Activated CD8-positive, alpha-beta memory T cell treated with anti-CD3 and anti-CD28 coated beads for 4 hours (primary cell): ENCODE measurements at regions not wholly inside any gene's neighbourhood (a gene's known extent, or its start where the extent isn't known, plus 50 kb on each side); places are given as distances from the start of the nearest gene placed in this dataset.
A peak's percentile ranks its signal among the peaks of the same experiment; 100 is the strongest.

ENCODE experiments used
- DNase-seq, 2 donors: peaks; one replicate each; pipeline ENCODE4 v3.0.0-alpha.2; 2020; ENCODE audit warnings: low read depth in 2 of 2

DNA sequence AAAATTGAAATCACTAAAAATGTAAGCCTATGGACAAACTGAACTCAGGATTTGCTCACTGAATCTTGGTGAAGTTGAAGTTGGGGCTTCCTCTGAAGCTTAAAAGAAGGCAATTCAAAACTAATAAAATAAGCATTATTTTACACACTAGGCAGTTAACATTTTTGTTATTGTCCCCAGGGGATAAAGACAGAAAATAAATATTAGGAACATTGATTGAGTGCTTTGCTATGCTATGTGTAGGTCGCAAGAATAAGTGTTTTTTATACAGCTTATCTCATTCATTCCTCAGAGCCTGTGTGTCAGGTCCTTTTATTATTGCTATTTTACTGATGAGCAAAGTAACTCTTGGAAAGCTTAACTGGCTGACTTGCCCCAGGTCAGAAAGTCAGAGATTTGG, 82.2 kb downstream of the ZNF608 start:
- DNase-seq, result no peak

DNA sequence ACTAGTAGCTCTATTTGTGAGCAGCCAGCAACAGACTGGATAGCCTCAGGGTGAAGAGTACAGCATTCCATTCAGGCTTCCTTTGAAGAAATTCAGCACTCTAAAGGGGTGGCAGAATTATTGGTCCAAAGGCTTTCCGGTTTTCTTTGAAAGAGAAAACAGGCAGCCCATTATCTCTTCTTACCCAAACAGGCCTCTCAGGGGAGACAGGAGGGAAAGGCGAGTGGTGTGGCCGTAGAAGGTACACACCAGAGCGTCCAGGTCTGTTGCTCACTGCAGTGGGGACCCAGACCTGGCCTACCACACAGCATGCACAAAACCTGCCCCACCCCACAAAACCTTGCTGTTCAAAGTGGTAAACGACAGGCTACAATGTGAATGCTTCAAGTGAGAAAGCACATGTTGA, 83.3 kb downstream of the ZNF608 start:
- no peak for DNase-seq

DNA sequence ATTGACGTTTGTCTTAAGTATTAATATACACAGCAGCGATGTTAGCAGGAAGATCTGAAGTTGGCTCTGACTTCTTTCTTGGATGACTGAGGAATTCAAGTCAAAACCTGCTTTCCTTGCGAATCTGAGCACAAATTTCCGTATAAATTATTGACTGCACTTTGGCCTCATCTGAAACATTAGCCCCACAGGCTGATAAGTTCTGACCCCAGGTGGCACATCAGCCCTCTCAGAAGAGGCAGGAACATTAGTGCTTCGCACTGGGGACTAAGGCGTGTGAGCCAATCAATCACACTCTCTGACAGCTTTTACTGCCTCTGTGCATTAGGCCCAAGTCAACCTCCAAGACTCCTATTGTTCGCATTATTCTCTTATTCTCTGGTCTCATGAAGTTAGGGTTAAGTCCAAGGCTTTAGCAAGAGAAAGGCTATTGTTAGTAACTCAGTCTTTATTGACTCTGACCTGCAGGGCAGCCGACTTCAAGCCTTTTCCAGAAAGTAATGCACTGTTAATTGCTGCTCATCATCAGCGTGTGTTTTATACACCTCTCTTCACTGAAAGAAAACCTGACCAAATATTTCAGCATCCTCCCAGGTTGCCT, 84.2 kb downstream of the ZNF608 start:
- DNase-seq, result no peak

DNA sequence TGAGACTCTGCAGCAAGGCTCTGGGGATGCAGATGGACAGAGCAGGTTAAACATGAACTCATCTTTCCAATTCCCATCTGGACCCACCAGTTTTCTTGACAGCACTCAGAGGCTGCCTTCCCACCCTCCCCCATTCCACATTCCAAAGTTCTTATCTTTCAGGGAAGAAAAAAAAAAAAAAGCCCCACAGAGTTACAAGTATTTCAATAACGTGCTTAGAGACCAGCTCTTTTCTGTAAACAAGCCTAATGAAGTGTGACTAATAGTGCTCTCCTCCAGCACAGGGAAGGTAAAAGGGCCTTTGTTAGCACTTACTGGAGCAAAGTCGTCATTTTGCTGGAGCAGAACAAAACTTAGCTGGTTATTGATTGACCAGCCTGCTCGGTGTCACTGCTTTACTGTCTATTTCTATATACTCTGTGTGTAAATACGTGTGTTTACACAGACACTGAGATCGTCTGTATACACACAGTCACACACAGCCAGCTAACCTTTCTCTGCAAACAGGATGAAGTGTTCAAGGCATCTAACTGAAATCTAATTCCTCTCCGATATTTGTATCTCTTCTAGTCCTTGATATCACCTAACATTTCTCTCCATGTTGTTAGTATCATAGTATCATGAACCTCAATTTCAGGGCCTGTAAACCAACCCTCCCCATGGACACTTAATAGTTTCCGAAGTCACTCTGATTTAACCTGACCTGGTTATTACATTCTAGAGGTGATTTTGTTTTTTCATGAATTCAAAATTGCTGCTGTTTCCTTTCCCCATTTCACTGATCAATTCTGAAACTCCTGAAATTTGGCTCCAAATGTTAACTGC, 84.9 kb downstream of the ZNF608 start:
- DNase-seq, result no peak

DNA sequence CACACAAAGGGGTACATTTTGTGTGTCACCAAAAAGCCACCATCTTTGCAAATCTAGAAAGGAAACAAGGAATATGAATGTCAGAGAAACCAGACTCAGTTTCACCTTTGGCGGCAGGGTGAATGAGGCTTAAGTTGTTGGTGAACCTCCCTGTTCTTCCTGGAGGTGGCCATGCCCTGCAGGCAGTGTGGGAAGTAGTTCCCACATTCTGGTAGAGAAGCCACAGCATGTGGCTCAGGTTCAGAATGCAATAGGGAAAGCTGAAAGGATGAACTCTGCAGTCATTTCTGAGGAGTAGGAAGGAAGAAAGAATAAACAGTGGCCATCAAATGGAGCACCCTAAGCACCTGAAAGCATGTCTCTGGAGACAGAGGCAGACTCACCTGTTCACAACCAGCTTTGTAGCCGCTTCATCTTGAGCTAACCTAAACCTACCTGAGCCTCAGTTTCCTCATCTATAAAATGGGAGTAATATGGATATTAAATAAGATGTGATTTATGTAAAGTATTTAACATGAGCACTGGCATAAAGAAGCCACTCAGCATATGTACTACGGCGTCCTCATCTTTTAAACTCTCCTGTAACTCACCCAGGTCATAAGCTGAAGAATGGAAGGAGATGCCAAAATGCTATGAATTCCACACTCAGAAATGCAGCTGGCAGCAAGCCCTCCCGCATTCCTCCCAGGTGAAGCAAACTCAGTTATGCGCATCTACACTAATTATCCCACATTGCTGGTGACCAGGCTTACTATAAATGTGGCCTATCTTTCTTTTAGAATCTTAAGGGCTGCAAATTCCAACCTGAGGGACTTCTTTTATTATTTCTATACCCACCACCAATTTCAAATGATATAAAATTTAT, 86.0 kb downstream of the ZNF608 start:
- no peak for DNase-seq

DNA sequence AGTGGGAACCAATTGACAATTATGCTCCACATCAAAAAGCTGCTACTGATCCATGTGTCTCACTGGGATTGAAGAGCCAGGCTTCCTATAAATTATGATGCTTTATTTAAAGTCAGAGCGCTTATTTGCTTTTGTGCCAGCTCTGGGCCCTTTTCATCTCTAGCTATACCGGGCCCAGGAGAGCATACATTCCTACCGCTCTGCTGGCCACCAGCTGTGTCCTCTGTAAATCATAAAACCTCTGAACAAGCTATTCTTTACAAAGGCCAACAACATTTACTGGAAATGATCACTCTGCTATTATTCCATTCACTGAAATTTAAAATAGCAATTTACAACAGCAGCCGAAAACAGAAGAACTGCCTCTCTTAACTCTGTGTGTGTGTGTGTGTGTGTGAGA, 86.6 kb downstream of the ZNF608 start:
- DNase-seq, result no peak

DNA sequence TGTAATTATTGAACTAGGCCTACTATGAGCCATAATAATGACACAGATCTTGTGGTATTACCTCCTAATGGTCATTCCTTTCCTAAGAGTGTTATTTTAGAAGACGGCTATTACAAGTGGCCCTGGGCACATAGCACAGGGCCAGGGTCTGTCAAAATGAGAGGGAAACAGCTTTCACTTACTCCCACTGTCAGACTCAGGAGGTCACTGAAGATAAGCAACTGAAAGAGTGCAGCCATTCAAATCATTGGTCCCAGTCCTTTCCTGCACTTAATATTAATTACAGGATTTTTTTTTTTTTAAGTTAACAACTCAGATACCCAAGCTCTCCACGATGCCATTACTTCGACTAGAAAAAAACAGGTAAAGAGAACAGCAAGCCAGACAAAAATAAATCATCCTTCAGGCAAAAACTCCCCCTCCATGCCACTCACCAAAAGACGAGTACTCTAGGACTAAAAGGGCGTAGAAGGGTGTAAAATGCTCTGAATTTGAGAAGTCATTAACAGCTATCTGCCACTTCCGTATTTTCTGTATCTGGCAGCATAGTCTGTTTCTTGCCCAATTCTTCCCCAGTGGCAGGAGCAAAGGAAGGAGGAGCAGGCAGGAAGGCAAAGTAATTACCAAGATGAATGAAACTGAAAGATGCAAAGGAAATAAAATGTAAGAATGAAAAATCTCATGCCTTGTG, 87.4 kb downstream of the ZNF608 start:
- DNase-seq, result no peak

DNA sequence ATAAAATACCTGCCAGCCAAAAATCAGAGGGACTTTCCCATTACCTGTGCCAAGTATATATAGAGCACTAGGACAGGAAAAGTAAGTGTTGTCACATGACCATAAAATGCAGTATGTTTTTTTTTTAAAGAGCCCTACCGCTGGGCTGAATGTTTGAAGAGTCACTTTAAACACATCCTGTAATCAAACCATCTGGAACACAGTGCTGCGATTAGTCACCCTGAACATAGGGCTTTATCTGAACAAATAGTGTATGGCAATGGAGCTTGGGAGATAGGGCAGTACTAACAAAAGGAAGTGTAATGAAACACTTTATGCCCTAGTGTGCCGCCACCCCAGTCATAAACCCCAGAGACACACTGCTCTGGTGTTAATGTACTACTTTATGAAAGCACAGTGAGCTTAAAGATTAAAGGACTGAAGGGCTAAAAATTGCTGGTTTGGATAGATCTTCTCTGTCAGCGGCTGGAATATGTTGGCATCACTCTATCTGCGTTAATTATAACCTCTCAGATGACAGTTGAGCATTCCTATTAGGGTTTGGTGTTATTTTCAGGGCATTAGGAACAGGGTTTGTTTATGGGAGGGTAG, 90.4 kb downstream of the ZNF608 start:
- no peak for DNase-seq

DNA sequence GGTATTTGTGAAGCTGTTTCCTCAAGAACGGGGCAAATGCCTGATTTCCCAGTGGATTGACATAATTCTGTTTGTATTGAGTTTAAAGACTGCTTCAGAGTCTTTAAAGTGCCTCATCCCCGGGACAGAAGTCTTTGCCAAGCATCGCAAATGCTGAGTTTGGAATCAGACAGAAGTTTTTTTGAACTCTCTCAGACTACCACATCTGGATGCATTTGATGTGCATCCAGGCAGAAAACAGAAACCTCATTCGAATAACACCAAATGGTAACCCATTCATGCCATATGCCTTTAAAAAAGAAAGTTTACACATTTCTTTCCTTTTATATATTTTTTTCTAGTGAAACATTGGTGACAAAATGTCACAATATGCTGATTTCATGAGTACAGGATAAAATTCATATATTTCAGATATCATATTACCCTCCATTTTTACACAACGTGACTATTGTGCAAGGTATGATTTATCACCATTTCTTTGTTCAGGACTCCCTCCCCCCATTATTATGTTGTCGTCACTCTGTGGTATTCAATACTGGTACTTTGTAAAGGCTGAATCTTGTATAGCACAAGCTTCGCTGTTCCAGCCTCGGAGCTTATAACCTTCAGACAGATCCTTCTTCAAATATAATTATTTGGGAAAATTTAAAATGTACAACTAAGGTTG, 91.1 kb downstream of the ZNF608 start:
- DNase-seq, result no peak

DNA sequence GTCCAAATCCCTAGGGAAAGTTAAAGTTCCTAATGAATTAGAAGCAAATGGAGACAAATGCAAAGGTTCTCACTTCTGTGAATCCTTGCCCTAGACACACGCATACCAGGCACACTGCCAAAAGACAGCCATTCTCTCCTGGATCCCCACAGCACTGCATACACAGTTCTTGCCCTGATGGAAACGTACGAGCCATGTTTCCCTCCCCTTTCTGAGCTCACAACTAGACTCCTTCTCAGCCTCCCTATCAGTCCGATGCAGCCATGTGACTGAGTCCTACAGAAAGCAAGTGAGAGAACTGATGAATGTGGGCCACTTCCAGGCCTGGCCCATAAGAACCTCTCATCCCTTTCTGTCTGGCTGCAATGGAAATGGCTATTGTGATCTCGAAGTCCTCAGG, 92.0 kb downstream of the ZNF608 start:
- DNase-seq, result no peak

DNA sequence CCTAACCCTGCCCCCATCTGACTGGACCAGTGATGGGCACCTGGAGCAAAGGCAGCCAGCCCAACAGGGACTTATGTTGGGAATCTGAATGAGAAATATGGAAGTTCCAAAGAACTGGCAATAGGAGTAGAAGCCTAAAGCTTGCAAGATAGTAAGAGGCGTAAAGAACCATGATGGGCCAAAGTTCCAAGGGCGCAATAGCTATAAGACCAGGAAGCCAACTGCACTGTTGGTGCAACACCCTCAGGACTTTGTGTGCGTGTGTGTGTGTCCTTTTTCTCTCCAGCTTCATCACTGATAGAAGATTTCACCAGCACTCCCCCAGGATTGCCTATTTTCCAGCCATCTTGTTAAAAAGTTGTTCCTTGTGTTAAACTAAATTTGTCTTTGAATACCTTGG, 92.8 kb downstream of the ZNF608 start:
- no peak for DNase-seq

DNA sequence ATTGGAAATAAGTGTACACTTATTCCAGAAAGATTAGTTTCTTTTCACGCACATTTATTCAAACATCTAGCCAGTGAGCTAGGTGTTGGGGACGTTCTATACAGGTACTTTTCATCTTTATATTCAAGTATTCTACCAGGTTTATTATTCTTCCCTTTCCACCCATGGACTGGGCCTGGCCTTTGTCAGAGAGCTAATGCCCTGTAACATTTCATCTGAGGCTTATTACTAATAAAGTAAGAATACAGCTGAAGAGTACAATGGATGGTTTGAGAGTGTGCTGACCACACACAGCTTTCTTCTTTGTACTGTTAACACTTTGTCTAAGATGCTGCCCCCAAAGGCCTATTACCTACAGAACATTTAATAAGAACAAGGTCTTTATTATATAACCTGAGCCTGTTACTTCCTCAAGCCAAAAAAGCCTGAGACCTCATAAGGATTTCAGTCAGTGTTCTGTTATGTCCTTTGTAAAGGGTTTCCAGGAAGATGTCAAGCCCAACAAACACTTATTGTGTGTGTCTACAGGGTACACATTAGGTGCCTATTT, 93.5 kb downstream of the ZNF608 start:
- DNase-seq, result no peak

DNA sequence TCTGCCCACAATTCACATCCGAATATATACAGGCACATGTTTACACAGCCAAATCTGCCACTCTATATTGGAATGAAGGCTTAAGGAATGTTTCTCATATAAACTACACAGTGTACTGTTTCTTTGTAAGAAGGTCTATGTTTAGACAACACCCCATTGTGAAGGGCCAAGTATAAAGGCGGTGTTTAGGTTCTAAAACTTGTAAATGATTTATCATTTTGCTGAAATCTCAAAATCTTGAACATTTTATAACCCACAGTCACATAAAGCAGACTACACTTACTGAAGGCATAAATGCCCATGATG, 94.0 kb downstream of the ZNF608 start:
- DNase-seq, result no peak

DNA sequence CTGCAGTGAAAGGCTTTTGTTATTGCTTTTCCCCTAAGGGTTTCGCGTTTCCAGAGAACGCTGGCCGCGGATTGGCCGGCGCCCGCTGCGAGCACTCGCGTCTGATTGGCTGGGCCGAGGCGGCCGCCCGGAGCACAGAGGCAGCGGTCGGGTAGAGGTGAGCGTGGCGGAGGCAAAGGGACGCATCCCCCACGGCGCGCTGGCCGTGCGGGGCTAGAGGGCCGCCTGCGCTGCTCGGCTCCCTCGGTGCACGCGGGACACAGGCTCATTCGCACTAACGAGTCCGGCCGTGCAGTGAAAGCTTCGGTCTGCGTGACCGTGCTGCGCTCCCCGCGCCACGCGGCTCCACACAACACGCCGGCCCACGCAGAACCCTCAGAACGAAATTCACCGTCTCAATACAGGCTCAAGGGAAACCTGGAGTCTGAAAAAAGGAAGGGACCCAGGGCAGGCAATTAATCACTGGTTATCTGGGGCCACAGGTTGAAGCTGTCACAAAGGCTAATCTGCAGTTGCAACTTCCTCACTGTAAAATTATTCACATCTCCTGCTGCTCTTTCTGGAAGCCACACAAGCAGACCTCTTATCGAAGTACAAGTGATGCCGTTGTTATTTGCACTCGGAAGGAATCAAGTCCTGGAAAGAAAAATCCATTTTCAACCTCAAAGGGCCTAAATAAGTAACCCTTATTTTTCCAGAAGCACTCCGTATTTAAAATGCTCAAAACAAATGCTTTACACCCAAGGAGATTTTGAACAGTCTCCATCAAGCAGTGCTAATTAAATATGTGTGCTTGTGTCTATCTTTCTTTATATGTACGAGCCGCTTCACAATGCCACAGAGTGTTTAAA, 94.6 kb downstream of the ZNF608 start:
- no peak for DNase-seq

DNA sequence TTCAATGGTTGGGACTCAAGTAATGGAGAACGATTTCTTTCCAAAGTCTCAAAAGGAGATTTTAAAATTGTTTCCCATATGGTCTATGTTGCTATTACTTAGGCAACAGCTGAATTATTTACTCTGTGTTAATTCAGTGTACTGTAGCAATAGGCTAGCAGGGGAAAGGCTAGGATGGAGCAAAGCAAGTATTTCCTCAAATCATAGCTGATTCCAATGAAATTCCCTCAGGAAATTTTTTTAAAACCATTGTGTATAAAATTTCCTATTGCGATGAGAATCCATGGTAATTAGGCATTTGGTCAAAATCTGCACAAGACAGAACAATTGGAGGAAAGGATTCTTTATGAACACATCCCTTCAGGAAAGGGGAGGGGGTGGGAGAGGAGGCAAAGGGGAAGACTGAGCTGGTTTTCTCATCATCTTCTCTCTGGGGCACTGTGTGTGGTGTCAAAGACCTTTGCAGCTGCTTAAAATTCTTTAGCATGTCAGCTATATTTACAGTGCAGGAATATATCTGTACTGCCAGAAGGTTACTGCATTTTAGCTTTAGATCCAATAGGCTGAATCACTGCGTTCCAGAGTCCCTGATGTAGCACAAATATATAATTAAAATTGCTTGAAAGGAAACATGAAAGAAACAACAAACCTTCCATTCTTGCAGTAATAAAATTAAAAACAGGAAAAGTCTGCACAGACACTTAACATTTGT, 95.3 kb downstream of the ZNF608 start:
- DNase-seq, result no peak

DNA sequence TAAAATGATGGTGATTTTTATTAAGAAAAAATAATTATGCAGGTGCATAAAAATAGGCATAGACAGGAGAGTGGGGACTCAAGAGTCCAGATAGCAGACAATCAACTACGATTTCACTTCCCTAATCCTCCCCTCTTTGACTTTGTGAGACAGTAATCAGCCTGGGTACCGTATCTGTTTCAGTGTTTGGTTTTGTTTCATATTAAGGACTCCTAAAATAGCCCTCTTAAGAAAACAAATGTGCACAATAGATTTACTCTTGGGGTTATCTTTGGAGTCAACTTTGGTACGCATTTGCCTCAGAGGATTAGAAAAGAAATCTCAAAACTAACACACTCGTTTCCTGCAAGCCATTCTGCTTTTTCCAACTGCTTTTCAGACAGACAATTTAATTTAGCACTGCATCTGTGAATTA, 96.3 kb downstream of the ZNF608 start:
- no peak for DNase-seq

DNA sequence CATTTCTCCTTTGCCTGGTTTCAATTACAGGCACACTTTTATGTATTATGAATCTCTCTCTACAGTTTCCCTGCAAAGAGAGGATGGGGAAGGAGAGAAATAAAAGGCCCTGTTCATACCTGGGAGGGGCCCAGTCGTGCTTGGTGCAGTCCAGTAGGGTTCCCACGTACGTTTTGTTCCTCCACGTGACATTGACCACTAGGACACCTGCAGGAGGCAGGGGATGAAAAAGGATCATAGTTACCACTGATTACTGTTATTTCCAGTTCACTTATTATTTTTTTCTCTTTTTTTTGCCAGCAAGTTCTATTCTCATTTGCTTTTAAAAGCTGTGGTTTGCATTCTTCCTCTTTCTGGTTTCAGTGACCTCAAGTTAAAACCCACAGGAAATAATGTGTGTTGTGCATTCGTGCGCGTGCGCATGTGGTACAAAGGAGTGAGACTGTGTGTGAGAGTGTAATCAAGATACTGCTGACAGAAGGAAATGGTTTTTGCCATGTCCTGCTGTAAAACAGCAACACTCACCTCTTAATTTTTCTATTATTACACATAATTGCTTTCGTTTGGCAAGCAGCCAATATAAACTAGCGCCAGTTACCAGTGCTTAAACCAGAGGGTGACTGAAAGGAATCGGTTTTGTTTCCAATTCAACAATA, 96.8 kb downstream of the ZNF608 start:
- DNase-seq, result peak; percentile 26 to 53

DNA sequence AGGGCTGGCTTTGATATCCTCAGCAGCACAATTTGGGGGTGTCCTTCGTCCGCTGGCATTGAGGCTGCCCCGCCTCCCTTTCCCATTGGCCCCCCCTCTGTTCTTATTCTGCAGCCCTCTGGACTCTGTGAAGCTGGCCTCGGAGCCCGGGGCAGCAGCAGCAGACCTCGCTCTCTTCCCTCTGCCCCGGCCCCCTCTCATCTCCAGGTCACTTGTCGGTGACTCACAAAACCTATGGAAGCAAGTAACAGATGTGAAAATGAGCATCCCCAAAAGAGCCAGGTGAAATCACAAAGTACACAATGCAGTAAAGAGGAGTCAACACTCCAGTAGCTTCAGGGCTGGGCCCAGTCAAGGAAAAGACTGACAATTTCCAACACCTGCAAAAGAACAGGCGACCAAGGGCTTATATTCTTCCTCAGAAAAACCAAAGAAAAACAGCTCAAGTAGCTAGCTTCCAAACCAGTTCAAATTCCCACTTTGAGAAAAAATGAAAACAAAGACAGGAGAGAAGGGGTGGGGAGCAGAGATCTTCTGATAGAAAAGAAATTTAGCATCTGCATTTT, 97.5 kb downstream of the ZNF608 start:
- no peak for DNase-seq

DNA sequence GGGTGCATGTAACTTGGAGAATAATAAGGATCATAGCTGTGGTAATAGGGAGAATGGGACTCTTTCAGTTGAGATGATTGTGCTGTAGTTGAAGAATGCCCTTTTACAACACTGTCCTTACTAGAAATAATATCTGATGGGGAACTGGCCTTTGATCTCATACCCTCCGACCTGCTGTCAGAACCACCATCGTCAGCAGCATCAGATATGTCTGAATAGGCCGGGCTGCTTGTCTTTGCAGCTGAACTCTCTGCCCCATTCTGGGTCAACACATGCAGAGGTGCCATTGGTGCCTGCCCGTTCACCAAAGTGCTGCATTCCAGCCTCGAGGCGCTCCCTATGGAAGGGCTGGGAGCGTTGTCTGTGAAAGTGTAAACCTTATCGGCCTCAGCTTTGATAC, 99.1 kb downstream of the ZNF608 start:
- no peak for DNase-seq
